Dermis blood vessel endothelial cell (primary cell): ENCODE measurements at regions not wholly inside any gene's neighbourhood (a gene's known extent, or its start where the extent isn't known, plus 50 kb on each side); places are given as distances from the start of the nearest gene placed in this dataset.

Experiments
- DNase-seq: peaks from one replicate; pipeline ENCODE4 v3.0.0; 2010

DNA sequence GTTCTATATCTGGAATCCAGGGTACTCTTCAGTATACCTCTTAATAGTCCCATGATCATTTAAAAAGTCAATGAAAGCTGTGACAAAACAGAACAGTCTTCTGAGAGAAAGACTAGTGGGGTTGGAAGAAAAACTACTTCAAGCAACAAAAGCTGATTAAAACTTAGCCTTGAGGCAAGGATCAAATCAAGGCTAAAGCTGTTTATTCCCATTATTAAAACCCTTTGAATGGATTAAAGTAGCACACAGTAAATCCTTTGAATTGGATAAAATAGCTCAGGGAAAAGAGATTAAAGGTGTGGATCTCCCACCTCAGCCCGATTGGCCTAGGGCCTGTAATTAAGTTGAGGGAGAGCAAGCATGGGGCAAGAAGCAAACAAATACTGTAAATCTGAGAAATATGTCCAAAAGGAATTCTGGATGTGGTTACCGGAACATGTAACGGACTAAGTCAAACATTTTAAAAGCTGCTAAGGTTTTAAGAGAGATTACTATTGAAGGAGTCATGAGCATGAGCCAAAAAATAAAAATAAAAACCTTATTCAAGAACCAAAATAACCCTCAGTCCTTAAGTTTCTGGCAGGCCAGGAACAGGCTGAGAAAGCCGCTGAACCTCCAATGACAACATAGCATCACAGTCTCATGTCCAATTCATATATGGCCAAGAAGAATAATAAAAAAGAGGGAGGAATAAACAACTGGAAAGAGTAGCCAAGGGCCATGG is 257.3 kb upstream of the NEIL3 start:
- no peak for DNase-seq

DNA sequence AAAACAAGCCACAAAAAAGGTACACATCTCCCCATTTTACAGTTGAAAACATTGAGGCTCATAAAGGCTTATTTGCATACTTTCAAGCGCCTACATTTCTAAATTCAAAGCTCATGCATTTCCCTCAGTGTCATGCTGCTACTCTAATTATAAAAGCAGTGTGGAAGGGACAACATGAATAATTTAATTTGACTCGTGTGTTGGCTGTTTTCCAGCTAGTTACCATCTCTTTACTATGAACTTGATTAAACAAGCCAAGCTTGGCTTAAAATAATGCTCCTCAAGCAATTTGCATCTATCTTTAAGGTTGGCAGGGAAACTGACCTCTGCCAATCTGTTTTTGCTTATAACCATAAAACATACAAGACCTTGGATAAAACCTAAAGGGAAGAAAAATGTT is 252.5 kb upstream of the NEIL3 start:
- DNase-seq = no peak

DNA sequence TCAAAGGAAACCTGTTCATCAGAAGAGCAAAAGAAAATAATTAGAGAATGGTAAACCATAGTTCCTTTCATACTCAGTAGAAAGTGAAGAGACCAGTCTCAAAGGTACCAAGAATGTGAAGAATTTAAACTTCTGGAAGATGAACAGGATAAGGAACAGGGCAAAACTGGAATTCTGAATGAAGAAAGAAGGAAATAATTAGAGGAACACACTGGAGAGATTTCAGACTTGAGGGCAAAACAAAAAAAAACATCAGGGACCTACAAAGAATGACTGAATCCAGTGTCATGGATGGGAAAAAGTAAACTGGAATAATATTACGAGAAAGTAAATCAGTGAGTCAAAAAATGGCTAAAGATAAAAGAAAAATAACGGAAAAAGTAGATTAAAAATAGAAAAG is 245.6 kb upstream of the NEIL3 start:
- no peak for DNase-seq

DNA sequence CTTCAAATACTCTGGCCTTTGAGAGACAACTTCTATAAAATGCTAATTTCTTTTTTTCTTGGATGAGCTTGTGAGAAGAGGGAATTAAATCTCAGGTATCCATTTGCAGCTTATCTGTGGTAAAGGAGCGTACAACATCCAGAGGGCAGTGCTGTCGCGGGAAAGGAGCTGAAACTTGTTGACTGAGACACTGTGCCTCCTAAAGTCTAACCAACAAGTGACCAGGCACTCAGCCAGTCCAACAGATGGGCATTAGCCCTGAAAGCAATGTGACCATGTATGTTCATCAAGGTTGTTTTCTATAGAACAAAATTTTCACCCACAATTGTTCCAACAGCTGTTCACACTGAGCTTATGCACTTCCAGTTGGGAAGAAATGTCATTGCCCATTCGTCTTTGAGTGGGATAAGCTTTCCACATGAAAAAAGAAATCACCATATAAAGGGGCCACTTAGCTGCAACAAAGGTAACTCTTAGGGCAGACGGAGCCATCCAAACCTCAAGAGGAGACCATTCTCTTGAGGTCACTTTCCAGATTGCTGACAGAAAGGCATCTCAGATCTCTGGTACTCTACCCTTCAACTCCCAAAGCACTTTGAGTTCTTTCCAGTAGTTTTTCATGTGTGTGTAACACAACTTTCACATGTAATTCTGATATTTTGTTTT is 244.8 kb upstream of the NEIL3 start:
- DNase-seq = no peak

DNA sequence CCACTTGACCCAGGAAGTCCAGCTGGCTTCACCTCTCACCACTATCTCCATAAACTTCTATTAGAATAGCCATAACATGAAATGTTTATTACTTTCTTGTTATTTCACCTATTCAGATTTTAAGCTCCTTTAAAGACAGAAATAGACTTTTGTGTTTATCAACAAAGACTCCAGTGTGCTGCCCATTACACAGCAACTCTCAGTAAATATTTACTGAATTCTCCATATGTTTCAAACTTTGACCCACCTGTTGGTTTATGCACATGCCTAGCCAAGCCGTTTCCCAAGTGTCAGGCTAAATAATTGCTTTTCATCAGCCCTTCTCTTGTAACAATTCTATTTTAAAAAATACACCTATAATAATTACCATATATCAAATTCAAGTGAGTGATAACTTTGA is 242.9 kb upstream of the NEIL3 start:
- DNase-seq = no peak

DNA sequence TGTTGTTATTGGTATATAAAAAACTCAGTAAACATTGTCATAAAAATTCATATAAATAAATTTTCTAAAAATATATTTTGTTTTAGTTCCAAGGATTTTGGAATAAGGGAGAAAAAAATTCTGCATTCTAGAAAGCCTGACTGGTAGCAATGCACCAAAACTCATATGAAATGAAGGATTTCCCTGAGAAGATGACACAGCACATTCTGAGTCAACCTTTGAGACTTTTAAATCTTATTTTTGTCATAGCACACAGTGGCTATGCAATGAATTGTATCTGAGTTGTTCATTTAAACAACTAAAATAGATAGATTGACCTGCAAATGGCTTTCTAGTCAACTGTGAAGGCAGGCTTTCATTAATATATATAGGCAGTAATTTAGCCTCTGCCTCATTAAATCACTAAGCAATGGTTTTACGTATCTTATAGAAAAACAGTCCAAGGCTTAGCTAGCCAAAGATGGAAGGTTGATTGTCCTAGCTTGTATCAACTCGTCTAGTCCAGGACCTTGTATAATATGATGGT is 239.1 kb upstream of the NEIL3 start:
- DNase-seq = no peak

DNA sequence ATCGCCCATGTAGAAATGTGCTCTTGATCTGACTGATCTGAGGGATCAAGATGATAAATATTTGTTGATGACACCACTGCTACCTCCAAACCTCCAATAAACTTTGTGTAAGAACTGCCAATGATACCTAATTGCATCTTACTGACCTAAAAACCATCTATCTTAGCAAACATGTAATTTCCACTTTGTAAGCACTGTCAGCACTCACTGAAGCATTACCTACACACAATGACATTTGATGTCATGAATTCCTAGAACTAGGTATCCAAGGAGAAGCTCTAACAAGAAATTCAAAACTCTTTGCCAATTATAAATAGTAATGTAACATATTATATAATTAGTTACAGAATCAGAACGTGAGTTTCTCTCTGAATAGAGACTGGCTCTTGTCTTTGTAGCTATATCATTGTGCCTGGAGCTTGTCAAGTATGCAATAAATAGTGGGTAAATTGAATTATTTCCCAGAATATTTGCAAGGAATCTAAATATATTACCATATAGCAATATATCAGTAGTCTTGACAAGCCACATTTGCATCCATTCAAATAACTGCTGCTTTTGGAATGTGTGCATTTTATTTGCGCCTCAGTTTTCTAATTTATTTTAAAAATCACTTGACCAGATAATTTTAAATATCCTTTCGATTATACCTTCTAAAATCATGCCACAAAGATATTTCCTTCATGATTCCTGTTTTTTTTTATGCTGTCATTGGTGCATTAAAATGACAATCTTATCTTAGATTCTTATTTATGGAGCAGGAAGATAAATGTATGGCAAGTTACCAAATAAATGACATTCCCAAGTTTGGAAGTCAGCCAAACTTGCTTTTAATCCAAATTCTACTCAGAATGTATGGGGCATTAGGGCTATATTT is 232.3 kb upstream of the NEIL3 start:
- DNase-seq = no peak

DNA sequence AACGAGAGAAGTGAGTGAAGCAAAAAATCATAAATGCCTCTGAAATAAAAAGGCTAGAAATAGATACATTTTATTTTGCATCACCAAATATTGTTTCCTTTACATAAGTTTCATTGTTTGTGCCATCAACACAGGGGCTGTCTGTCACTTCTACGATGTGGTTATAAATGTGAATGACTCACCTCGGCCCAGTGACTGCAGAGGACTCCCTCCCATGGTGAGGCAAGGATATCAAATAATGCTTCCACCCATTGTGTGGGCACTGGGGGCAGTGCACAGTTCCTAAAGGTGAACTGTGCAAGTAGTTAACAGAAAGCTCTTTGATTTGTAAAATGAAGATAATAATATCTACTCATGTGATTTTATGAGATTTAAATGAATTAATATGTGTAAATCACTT is 230.3 kb upstream of the NEIL3 start:
- peak; percentile 2 for DNase-seq

DNA sequence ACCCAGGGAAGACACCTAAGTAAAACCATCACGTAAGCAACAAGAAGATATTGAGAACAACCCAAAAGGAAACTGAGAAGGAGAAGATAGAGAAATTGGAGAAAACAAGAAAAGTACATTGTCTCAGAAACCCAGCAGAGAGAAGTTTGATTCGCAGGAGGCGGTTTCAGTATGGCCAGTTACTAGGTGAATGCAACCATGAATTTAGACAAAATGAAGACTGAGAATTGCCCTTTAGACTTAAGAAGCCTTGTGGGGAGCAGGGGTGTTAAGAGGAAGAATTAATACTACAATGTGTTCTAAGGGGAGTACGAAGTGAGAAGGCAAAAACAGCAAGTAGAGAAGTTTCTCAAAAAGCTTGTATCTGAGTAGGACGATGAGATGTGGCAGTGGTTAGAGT is 229.3 kb upstream of the NEIL3 start:
- DNase-seq = no peak

DNA sequence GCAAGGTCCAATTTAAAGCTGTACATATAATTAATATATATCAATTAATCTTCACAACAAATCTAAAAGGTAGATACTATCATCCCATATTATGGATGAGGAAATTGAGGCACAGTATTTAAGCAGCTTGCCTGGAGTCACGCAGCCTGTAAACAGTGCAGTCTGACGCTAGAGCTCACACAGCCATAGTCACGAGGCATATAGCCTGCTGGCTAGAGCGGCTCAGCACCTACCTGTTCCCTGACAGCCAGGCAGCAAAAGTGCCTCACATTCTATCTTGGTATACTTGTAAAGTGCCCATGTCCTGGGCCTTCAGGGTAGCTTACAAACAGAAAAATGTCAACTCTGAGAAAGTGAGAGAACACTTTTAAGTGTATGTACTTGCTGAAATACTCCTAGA is 222.6 kb upstream of the NEIL3 start:
- no peak for DNase-seq

DNA sequence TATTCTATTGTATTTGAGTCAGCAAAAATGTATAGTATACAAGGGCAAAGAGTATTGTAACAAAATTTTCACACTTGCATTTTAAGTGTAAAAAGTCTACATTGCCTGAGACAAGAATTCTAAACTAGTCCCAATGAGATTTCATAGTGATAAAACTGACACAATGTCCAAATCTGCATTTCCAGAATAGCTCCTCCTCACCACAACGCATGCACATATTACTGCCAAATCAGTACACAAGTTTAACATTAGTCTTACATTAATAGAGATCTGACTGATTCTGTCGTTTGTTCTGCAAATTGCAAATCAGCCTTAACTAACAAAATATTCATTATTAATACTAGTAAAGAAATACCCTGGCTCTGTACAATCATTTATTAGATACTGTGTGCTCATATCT is 222.2 kb upstream of the NEIL3 start:
- no peak for DNase-seq

DNA sequence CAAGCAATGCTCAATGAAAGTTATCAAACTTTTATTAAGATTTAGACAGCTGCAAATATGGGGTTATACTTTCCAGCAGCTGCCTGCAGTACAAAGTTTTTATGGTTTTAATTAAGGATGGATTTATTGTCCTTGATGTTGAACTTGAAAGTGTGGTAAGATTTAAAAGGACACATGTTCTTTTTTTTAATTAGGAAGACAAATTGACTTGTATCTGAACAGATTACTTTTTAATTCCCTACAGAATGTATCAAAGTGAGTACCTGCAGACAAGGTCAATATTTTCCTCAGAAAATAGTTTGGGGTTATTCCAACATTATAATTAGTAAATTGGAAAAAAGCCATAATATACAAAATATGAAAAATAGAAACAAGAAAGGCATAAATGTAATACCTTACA is 218.2 kb upstream of the NEIL3 start:
- DNase-seq = no peak

DNA sequence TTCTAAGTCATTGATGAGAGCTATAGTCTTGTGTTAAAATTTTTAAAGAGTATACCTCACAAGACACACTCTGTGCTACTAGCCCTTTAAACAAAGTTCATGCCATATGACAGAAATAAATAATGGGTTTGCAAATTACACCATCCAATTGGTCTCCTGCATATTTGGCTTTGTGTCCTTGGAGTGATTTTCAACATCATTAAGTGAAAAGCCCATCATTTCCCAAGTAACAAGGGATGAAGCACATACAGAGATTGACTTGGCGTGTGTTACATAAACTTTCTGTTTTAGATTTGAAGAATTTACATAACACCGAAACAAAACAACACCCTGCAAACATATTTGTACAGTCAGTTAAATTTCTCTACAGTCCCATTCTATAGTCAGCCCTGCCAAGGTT is 216.9 kb upstream of the NEIL3 start:
- DNase-seq = no peak

DNA sequence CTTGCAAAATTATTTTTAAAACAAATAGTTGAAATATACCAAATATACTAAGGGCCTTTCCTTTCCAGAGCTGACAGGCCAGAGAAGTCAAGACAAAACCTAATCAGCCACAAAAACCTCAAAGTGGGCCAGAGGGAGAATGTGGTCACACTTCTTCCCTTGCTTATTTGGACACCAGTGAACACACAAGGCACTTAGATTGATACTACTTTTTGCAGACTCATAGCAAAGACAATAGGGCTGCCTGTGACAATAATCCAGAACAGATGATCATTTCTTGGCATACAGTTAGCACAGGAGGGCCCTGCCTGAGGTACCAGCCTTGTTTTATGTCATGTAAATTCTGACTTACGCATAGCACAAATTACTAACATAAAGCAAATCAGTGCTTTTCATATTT is 215.7 kb upstream of the NEIL3 start:
- no peak for DNase-seq

DNA sequence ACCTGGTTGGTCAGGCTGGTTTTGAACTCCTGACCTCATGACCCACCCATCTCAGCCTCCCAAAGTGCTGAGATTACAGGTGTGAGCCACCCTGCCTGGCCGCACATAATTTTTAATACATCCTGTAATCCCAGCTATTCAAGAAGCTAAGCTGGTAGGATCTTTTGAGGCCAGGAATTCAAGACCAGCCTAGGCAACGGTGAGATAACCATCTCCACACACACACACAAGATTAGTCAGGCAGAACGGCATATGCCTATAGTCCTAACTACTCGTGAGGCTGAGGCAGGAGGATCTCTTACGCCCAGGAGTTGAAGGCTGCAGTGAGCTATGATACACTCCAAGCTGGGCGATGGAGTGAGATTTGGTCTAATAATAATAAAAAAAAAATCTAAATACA is 212.4 kb upstream of the NEIL3 start:
- no peak for DNase-seq

DNA sequence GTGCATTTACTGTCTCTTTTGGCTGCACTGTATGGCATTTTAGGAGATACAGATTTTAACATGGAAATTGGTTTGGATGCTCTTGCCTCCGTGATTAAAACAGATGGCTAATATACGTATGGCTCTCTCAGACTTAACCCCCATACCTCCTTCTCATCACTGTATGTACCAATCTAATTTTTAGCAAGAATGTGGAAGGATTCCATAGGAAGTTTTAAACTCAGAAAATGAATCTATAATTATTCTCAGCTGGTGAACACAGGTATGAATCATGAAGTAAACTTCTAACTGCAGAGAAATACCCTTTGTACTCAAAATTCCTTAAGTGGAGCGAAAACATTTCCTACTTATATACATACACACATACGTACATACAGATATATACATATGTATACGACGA is 210.5 kb upstream of the NEIL3 start:
- no peak for DNase-seq

DNA sequence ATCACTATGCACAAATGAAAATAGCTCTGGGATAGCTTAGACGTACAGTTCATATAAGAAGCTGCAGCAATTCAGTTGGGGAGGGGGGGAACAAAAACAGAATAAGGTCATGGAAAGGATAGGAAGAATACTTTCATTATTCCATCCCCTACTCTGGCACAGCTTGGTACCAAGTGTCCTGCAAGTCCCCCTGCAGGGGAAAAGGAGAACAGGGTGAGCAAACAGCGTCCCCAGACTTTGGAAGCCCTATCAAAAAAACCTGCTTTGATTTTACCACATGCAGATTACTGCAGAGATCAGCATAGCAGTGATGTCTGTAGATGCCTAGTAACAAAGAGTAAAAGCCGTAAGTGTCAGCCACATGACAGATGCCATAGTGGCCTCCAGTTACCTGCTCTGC is 209.4 kb upstream of the NEIL3 start:
- DNase-seq = no peak

DNA sequence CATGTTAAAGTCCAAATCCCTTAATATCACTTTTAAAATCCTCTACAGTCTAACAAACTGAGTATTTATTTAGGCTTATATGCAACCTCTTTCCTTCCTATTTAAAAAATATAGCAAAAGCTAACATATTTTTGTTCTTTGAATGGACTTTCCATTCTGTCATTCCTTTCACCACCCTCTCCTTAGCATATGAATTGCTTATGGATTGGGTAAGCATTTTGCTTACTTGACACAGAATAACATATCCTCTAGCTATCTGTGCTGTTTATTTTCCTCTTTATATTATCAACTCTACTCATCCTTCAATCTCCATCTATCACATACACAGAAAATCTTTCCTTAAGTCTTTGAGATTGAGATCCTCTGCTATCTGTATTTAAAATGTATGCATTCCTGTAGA is 206.1 kb upstream of the NEIL3 start:
- DNase-seq = no peak

DNA sequence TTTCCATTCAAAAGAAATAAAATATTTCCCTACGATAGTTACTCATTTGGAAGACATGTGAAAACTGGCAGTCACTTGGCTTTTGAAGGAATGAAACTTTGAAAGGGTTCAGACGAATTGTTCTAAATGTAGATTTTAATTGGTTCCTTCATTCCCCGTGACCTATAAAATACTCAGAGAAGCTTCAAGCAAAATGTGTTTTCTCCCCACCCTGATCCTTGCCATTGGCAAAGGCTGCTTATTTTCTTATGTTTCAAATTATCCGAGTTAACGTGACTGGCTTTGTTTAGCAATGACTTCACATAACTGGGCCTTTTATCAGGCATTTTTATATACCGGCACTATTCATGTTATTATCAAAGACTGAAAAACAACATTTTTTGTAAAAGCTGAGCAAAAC is 204.1 kb upstream of the NEIL3 start:
- no peak for DNase-seq

DNA sequence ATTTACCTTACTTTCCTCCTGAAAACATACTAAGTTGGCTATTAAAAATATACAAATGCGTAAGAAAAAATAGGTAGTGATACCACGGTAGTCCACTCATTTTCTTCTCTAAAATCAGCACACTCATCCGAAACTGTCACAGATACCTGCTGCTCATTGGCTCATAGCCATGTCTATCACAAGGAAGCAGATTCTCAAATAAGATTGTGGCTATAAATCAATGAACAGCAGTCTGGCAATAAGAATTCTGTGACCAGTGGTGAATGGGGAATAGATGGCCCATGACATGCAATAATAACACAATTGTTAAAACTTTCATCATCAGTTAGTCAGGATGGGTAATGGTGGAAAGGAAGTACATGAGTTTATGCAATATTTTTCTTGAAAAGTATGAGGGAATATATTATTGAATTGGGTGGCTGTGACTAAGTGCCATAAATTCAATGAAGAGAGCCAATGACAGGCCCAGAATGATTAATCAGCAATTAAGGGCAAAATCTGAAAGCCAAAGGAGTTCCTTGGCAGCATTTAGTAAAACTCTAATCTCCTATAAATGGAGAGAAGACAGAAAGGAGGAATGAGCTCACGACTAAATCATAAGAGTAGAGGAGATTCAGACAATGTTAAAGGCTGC is 202.3 kb upstream of the NEIL3 start:
- DNase-seq = no peak

DNA sequence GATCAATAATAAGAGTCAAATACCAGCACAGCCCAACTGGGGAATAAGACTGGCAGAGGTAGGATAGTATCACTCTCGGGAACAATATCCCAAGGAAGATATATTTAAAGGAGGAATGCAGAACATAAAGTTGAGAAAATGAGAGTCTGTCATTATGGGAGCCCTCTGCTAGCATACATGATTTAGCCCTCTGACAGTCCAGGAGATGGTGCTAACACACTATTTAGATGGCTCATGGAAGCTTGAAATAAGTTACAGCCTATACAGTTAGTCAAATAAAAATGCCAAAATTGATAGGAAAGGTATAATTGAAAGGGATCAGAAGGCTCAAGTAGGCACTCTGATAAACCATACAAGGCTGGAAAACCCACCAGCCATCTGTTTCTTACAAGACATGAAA is 201.0 kb upstream of the NEIL3 start:
- DNase-seq = peak; percentile 10

DNA sequence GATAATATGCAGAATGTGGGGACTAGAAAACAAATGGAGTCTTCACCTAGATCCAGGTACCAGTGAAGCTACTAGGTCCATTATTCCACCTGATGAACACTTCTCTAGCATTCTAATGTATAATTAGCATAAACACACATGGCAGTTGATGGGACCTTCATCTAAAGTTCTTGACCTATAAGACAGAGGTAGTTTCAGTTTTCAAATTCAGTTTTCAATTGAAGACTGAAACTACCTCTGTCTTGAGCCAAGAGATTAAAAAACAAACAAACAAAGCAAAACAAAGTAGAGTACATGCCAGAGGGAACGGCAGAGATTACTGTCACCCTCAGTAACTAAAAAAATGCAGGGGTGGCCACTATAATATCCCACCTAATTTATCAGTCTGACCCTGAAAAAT is 199.9 kb upstream of the NEIL3 start:
- no peak for DNase-seq

DNA sequence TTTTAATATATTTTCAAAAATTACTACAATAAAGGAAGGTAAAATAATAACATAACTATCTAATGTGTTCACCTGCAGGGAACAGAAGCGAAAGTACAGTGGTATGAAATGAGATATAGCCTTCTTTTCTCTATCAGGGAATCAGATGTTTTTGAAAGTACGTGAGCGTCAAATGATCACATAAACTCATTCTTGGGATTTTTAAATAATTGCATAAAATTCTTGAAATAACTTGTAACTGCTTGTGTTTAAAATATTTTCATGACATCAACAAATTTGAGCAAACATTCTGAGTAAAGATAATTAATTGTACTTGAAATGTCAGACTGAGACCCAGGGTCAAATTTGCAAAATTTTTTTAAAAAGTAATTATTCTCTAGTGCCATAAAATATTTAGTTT is 193.5 kb upstream of the NEIL3 start:
- no peak for DNase-seq
